WTC11 (cell line): ENCODE measurements at regions not wholly inside any gene's neighbourhood (a gene's known extent, or its start where the extent isn't known, plus 50 kb on each side); places are given as distances from the start of the nearest gene placed in this dataset.

Experiments used
- ATF3 ChIP-seq: sonication (generic); formaldehyde crosslinking; conservative IDR thresholded peaks from 2 replicates; pipeline ENCODE4 v1.8.1; 2022; ENCODE audit warnings: mild to moderate bottlenecking, missing genetic modification reagents
- E2F1 ChIP-seq: sonication (generic); formaldehyde crosslinking; IDR thresholded peaks from 2 replicates; pipeline ENCODE4 v1.8.0; 2022; ENCODE audit warnings: mild to moderate bottlenecking, missing genetic modification reagents
- MAX ChIP-seq: sonication (generic); formaldehyde crosslinking; IDR thresholded peaks from 2 replicates; pipeline ENCODE4 v1.8.0; 2022; ENCODE audit warnings: mild to moderate bottlenecking, missing genetic modification reagents

GRCh38 chrX:147602176-147602696, 309.5 kb upstream of the FMR1 start:
- TF ChIP-seq MAX (CRISPR knock-in tag) = no peak
- TF ChIP-seq ATF3 (CRISPR knock-in tag) = no peak
- no peak for TF ChIP-seq E2F1 (CRISPR knock-in tag)
